GM21390 (cell line): ENCODE measurements at regions not wholly inside any gene's neighbourhood (a gene's known extent, or its start where the extent isn't known, plus 50 kb on each side); places are given as distances from the start of the nearest gene placed in this dataset.
"Not testable (repeated sequence)": the region's sequence is repeated elsewhere in the genome, so short reads cannot be mapped to it uniquely, and the experiment has no call there.

Source experiments
- ATAC-seq: cut with Tn5 transposase; IDR thresholded peaks from one replicate; pipeline ENCODE4 v1.9.1; 2021; ENCODE audit not compliant: unreplicated experiment

- ATAC-seq, result not testable (repeated sequence)
Observed at GRCh38 chr1:228796945-228797344, 61.7 kb downstream of the RHOU start.

GRCh38 chr1:228798035-228798434, 62.8 kb downstream of the RHOU start:
- ATAC-seq, result no peak

- ATAC-seq, result no peak
Observed at GRCh38 chr1:228798548-228798947, 63.3 kb downstream of the RHOU start.

GRCh38 chr1:228799924-228800323, 64.6 kb downstream of the RHOU start:
- no peak for ATAC-seq

GRCh38 chr1:228801068-228801467, 65.8 kb downstream of the RHOU start:
- no peak for ATAC-seq

- no peak for ATAC-seq
Observed at GRCh38 chr1:228802386-228803220, 67.3 kb downstream of the RHOU start.

GRCh38 chr1:228803421-228803820, 68.1 kb downstream of the RHOU start:
- no peak for ATAC-seq

GRCh38 chr1:228804173-228804572, 68.9 kb downstream of the RHOU start:
- no peak for ATAC-seq

GRCh38 chr1:228804640-228805413, 69.5 kb downstream of the RHOU start:
- ATAC-seq, result no peak

- no peak for ATAC-seq
Observed at GRCh38 chr1:228807904-228808605, 72.8 kb downstream of the RHOU start.

- ATAC-seq, result no peak
Observed at GRCh38 chr1:228809621-228810394, 74.5 kb downstream of the RHOU start.

- no peak for ATAC-seq
Observed at GRCh38 chr1:228810395-228810758, 75.1 kb downstream of the RHOU start.

- no peak for ATAC-seq
Observed at GRCh38 chr1:228810878-228811711, 75.8 kb downstream of the RHOU start.

GRCh38 chr1:228811712-228812305, 76.5 kb downstream of the RHOU start:
- no peak for ATAC-seq

- ATAC-seq, result no peak
Observed at GRCh38 chr1:228812961-228813360, 77.7 kb downstream of the RHOU start.

GRCh38 chr1:228814176-228814575, 78.9 kb downstream of the RHOU start:
- ATAC-seq, result no peak

- ATAC-seq, result no peak
Observed at GRCh38 chr1:228818296-228818695, 83.0 kb downstream of the RHOU start.

GRCh38 chr1:228818928-228819630, 83.8 kb downstream of the RHOU start:
- ATAC-seq, result no peak

GRCh38 chr1:228821252-228821651, 86.0 kb downstream of the RHOU start:
- no peak for ATAC-seq
